ENCODE measurements at regions not wholly inside any gene's neighbourhood (a gene's known extent, or its start where the extent isn't known, plus 50 kb on each side); places are given as distances from the start of the nearest gene placed in this dataset.
"Not testable (repeated sequence)": the region's sequence is repeated elsewhere in the genome, so short reads cannot be mapped to it uniquely, and the experiment has no call there.

DNA sequence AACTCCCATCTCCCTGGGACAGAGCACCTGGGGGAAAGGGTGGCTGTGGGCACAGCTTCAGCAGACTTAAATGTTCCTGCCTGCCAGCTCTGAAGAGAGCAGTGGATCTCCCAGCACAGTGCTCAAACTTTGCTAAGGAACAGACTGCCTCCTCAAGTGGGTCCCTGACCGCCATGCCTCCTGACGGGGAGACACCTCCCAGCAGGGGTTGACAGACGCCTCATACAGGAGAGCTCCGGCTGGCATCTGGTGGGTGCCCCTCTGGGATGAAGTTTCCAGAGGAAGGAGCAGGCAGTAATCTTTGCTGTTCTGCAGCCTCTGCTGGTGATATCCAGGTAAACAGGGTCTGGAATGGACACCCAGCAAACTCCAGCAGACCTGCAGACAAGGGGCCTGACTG lies 206.9 kb upstream of the NUDT10 start:
- not testable (repeated sequence) for H3K14ac ChIP-seq (ENCODE audit: insufficient read depth, low read length); H2BK15ac ChIP-seq (ENCODE audit: low read depth, low read length); H3K4ac ChIP-seq (ENCODE audit: low read depth, low read length); H3K27ac Mint-ChIP-seq; H2BK5ac ChIP-seq (ENCODE audit: insufficient read length, low read length); H3K27ac ChIP-seq (ENCODE audit: insufficient read length, low read depth, low read length); H4K5ac ChIP-seq (ENCODE audit: insufficient read length, low read depth, low read length); H3K23ac ChIP-seq (ENCODE audit: insufficient read length, low read depth, low read length); H3K9ac ChIP-seq (ENCODE audit: extremely low read depth, insufficient read length, low read length); H2AK5ac ChIP-seq (ENCODE audit: insufficient read length, low read length); DNase-seq; H3K56ac ChIP-seq (ENCODE audit: insufficient read length, low read depth, low read length); H4K20me1 ChIP-seq (ENCODE audit: control insufficient read depth, insufficient read depth, insufficient read length); H3K4me2 ChIP-seq (ENCODE audit: insufficient read depth, insufficient read length, low read length); H2BK120ac ChIP-seq (ENCODE audit: low read depth, low read length, poor library complexity, severe bottlenecking); H2AFZ ChIP-seq (ENCODE audit: low read length); H3K79me2 ChIP-seq (ENCODE audit: insufficient read depth, low read length); H3K36me3 Mint-ChIP-seq (ENCODE audit: insufficient read depth in 1 of 3, low read depth in 3 of 3); H4K91ac ChIP-seq (ENCODE audit: insufficient read length, low read depth, low read length); H4K8ac ChIP-seq (replicated peaks; ENCODE audit: insufficient read length, low read depth, low read length); H3K79me1 ChIP-seq (ENCODE audit: insufficient read depth, low read depth, low read length, poor library complexity, severe bottlenecking); H2BK20ac ChIP-seq (ENCODE audit: low read depth, low read length, poor library complexity, severe bottlenecking); H3K18ac ChIP-seq (ENCODE audit: insufficient read length, low read depth, low read length); H3K23me2 ChIP-seq (ENCODE audit: insufficient read length, low read depth, low read length, poor library complexity, severe bottlenecking); H3T11ph ChIP-seq (ENCODE audit: low read length); H3K27me3 Mint-ChIP-seq (ENCODE audit: low read depth); H3K4me1 ChIP-seq (ENCODE audit: insufficient read depth, low read length); H3K27me3 ChIP-seq (ENCODE audit: insufficient read depth, low read length); H3K4me1 Mint-ChIP-seq; H3K4me3 Mint-ChIP-seq; H2BK12ac ChIP-seq (ENCODE audit: insufficient read length, low read depth, low read length)
- peaks cover 70 to 81% of the 10 kb centered on the region in 2 experiments for H3K9me3 Mint-ChIP-seq
- H3K9me3 ChIP-seq (ENCODE audit: control insufficient read depth, low read depth, low read length), result peaks cover 16% of the 10 kb centered on the region
- no CpG with 5 or more reads among the region's 4 CpGs for WGBS (ENCODE audit: extremely low coverage, insufficient read length, low lambda C conversion rate)
